ENCODE measurements at regions not wholly inside any gene's neighbourhood (a gene's known extent, or its start where the extent isn't known, plus 50 kb on each side); places are given as distances from the start of the nearest gene placed in this dataset.

- TF ChIP-seq SIN3A (IDR thresholded peaks at IDR 0.05; ENCODE audit: borderline replicate concordance, insufficient read depth, low read length) (no peak), REST (IDR thresholded peaks at IDR 0.05; ENCODE audit: insufficient read depth in 1 of 2, low read depth in 2 of 2, low read length in 2 of 2) (no peak), TAF1 (IDR thresholded peaks at IDR 0.05; ENCODE audit: borderline replicate concordance, insufficient read depth, low read length) (no peak)
These were observed 60.7 kb upstream of the TNRC6C start for GRCh38 chr17:77897741-77898301.

- TF ChIP-seq SIN3A (IDR thresholded peaks at IDR 0.05; ENCODE audit: borderline replicate concordance, insufficient read depth, low read length) = no peak
- TF ChIP-seq REST (IDR thresholded peaks at IDR 0.05; ENCODE audit: insufficient read depth in 1 of 2, low read depth in 2 of 2, low read length in 2 of 2) = no peak
- no peak for TF ChIP-seq POLR2AphosphoS5 (IDR thresholded peaks at IDR 0.05; ENCODE audit: low read depth, low read length)
- TF ChIP-seq FOXP2 (optimal IDR thresholded peaks at IDR 0.05; ENCODE audit: borderline replicate concordance, extremely low read depth, extremely low read length, insufficient read depth) = no peak
- no peak for TF ChIP-seq TAF1 (IDR thresholded peaks at IDR 0.05; ENCODE audit: borderline replicate concordance, insufficient read depth, low read length)
These were observed 59.7 kb upstream of the TNRC6C start for GRCh38 chr17:77898521-77899434.

- no peak for TF ChIP-seq FOXP2 (optimal IDR thresholded peaks at IDR 0.05; ENCODE audit: borderline replicate concordance, extremely low read depth, extremely low read length, insufficient read depth)
- TF ChIP-seq POLR2AphosphoS5 (IDR thresholded peaks at IDR 0.05; ENCODE audit: low read depth, low read length) = no peak
- no peak for TF ChIP-seq SIN3A (IDR thresholded peaks at IDR 0.05; ENCODE audit: borderline replicate concordance, insufficient read depth, low read length)
- no peak for TF ChIP-seq REST (IDR thresholded peaks at IDR 0.05; ENCODE audit: insufficient read depth in 1 of 2, low read depth in 2 of 2, low read length in 2 of 2)
- no peak for TF ChIP-seq TAF1 (IDR thresholded peaks at IDR 0.05; ENCODE audit: borderline replicate concordance, insufficient read depth, low read length)
These were observed 59.0 kb upstream of the TNRC6C start for GRCh38 chr17:77899498-77899897.

- TF ChIP-seq REST (IDR thresholded peaks at IDR 0.05; ENCODE audit: insufficient read depth in 1 of 2, low read depth in 2 of 2, low read length in 2 of 2) (no peak), POLR2AphosphoS5 (IDR thresholded peaks at IDR 0.05; ENCODE audit: low read depth, low read length) (no peak), TAF1 (IDR thresholded peaks at IDR 0.05; ENCODE audit: borderline replicate concordance, insufficient read depth, low read length) (no peak), SIN3A (IDR thresholded peaks at IDR 0.05; ENCODE audit: borderline replicate concordance, insufficient read depth, low read length) (no peak), FOXP2 (optimal IDR thresholded peaks at IDR 0.05; ENCODE audit: borderline replicate concordance, extremely low read depth, extremely low read length, insufficient read depth) (no peak)
These were observed 57.0 kb upstream of the TNRC6C start for GRCh38 chr17:77901481-77901880.

Measured in PFSK-1 (cell line).